Ishikawa (cell line): ENCODE measurements at regions not wholly inside any gene's neighbourhood (a gene's known extent, or its start where the extent isn't known, plus 50 kb on each side); places are given as distances from the start of the nearest gene placed in this dataset.

Source experiments
- CREB1 ChIP-seq: IDR thresholded peaks from 2 replicates; pipeline ENCODE4 v1.6.1; 2012; ENCODE audit warnings: low read depth
- EGR1 ChIP-seq: IDR thresholded peaks from 2 replicates; pipeline ENCODE4 v1.6.1; 2012
- EP300 ChIP-seq: IDR thresholded peaks from 2 replicates; pipeline ENCODE4 v1.6.1; 2012; ENCODE audit warnings: borderline replicate concordance
- FOXM1 ChIP-seq: IDR thresholded peaks from 2 replicates; pipeline ENCODE4 v1.6.1; 2012; ENCODE audit warnings: low read depth, borderline replicate concordance
- NFIC ChIP-seq: IDR thresholded peaks from 2 replicates; pipeline ENCODE4 v1.6.1; 2012
- RAD21 ChIP-seq: IDR thresholded peaks from 2 replicates; pipeline ENCODE4 v1.6.1; 2012; ENCODE audit warnings: low read depth
- REST ChIP-seq: IDR thresholded peaks from 2 replicates; pipeline ENCODE4 v1.6.1; 2012; ENCODE audit warnings: low read depth, mild to moderate bottlenecking
- TAF1 ChIP-seq: IDR thresholded peaks from 2 replicates; pipeline ENCODE4 v1.6.1; 2012; ENCODE audit warnings: low read depth, mild to moderate bottlenecking
- USF1 ChIP-seq: IDR thresholded peaks from 2 replicates; pipeline ENCODE4 v1.6.1; 2012
- YY1 ChIP-seq: IDR thresholded peaks from 2 replicates; pipeline ENCODE4 v1.6.1; 2012; ENCODE audit warnings: low read depth

- TF ChIP-seq YY1 (no peak), RAD21 (no peak), USF1 (no peak), CREB1 (no peak), NFIC (no peak), REST (no peak), EGR1 (no peak), TAF1 (no peak), EP300 (no peak), FOXM1 (no peak)
Measured at GRCh38 chr6:137357948-137358266, 136.3 kb downstream of the OLIG3 start.
